Panc1 (cell line): ENCODE measurements at regions not wholly inside any gene's neighbourhood (a gene's known extent, or its start where the extent isn't known, plus 50 kb on each side); places are given as distances from the start of the nearest gene placed in this dataset.

ENCODE experiments used
- ATAC-seq: fragments of 200-7000 bp; cut with Tn5 transposase; 2 replicates; pipeline ENCODE4 v1.9.1; 2020; ENCODE audit warnings: mild to moderate bottlenecking, moderate library complexity
- BruUV-seq: library from RNA; stranded (reverse); fragments of 400-500 nt; replicated peaks from 2 replicates; lab custom pipeline; 2021; lab: Mats Ljungman, UMichigan
- CTCF ChIA-PET: fragments of 300-600 bp; sonication (Branson Sonifier 250); formaldehyde crosslinking; loops from one replicate; lab custom pipeline; 2022; ENCODE audit warnings: antibody characterized with exemption; lab: Charles Lee
- POLR2A ChIA-PET: fragments of 300-600 bp; sonication (Branson Sonifier 250); formaldehyde crosslinking; loops from one replicate; lab custom pipeline; 2022; ENCODE audit warnings: antibody characterized with exemption; lab: Charles Lee
- DNase-seq: peaks from one replicate; pipeline ENCODE4 v3.0.0-alpha.2; 2010; ENCODE audit warnings: low read depth, low spot score
- H3K27ac ChIP-seq: 2 replicates; pipeline ENCODE4 v1.5.1; 2011; ENCODE audit warnings: mild to moderate bottlenecking, low read length, inconsistent platforms
- H3K27me3 ChIP-seq: fragments of 200-500 bp; sonication (Bioruptor generic); 2 replicates; pipeline ENCODE4 v1.6.0; 2014; ENCODE audit warnings: low read length, inconsistent platforms; ENCODE audit not compliant: control insufficient read depth, insufficient read depth
- H3K36me3 ChIP-seq: fragments of 200-500 bp; sonication (Bioruptor generic); 2 replicates; pipeline ENCODE4 v1.5.1; 2014; ENCODE audit warnings: inconsistent platforms, mild to moderate bottlenecking, low read length, moderate library complexity; ENCODE audit not compliant: control insufficient read depth, insufficient read depth
- H3K4me1 ChIP-seq: 2 replicates; pipeline ENCODE4 v1.5.1; 2011; ENCODE audit warnings: inconsistent platforms, mild to moderate bottlenecking, low read length, moderate library complexity; ENCODE audit not compliant: control insufficient read depth, insufficient read depth
- H3K4me3 ChIP-seq, 2 experiments: 2 replicates each; pipeline ENCODE4 v1.5.1; 2011 to 2012; ENCODE audit warnings: low read depth in 2 of 2, low read length in 2 of 2, mild to moderate bottlenecking in 2 of 2, inconsistent platforms in 1 of 2, moderate library complexity in 1 of 2
- H3K9me3 ChIP-seq: fragments of 200-500 bp; sonication (Bioruptor generic); 2 replicates; pipeline ENCODE4 v1.5.1; 2014; ENCODE audit warnings: low read depth, mild to moderate bottlenecking, inconsistent platforms, low read length, moderate library complexity; ENCODE audit not compliant: control insufficient read depth, insufficient read depth
- CTCF ChIP-seq: fragments of 450-650 bp; IDR thresholded peaks from 2 replicates; pipeline ENCODE4 v1.5.1; 2017; ENCODE audit warnings: mild to moderate bottlenecking
- POLR2AphosphoS5 ChIP-seq: IDR thresholded peaks from 2 replicates; pipeline ENCODE4 v1.6.1; 2012; ENCODE audit warnings: mild to moderate bottlenecking, low read depth, low read length, moderate library complexity
- REST ChIP-seq, 2 experiments: IDR thresholded peaks; 2 replicates each; pipeline ENCODE4 v1.6.1; 2011 to 2012; ENCODE audit warnings: low read depth in 2 of 2, control low read depth in 1 of 2, low read length in 1 of 2, mild to moderate bottlenecking in 1 of 2, moderate library complexity in 1 of 2; ENCODE audit not compliant: insufficient read depth in 1 of 2
- SIN3A ChIP-seq: IDR thresholded peaks from 2 replicates; pipeline ENCODE4 v1.6.1; 2012; ENCODE audit warnings: low read depth, mild to moderate bottlenecking, low read length, moderate library complexity, borderline replicate concordance; ENCODE audit not compliant: insufficient read depth
- TCF7L2 ChIP-seq: IDR thresholded peaks from 2 replicates; pipeline ENCODE4 v1.6.1; 2011; ENCODE audit warnings: mild to moderate bottlenecking, low read depth, low read length, inconsistent platforms
- in situ Hi-C: cut with HindIII; loops from 2 replicates; pipeline ENCODE4 v1.10.0; 2016; ENCODE audit warnings: low sequenced_read_pairs, low pct_unique_long_range_greater_than_20kb
- intact Hi-C: fragments of 100-400 bp; cut with micrococcal nuclease; formaldehyde crosslinking; loops from one replicate; pipeline ENCODE4 v1.10.0; 2022; ENCODE audit not compliant: unreplicated experiment

GRCh38 chr5:121199216-121199999, 652.3 kb upstream of the FTMT start:
- H3K4me3 ChIP-seq: peak overlapping the region in 1 of 2 experiments; percentile 14; a peak in 1 of 4 replicates
- H3K27me3 ChIP-seq: no peaks in the 10 kb centered on the region
- ChIA-PET CTCF (no interaction called here), POLR2A (no interaction called here)
- no peak for TF ChIP-seq CTCF
- TF ChIP-seq REST (IDR thresholded peaks at IDR 0.05; ENCODE audit: insufficient read depth in 1 of 2, low read depth in 2 of 2, low read length in 1 of 2): no peak
- TF ChIP-seq TCF7L2: no peak
- no peak for TF ChIP-seq SIN3A
- no peak for TF ChIP-seq POLR2AphosphoS5
- BruUV-seq: no TSS peak
- no peaks in the 10 kb centered on the region for H3K4me1 ChIP-seq
- intact Hi-C loops: no loop called here
- ATAC-seq (no peak), DNase-seq (no peak)
- H3K36me3 ChIP-seq: no peaks in the 10 kb centered on the region
- H3K9me3 ChIP-seq: no peaks in the 10 kb centered on the region
- H3K27ac ChIP-seq: no peak overlapping the region
- in situ Hi-C loops: no loop called here

GRCh38 chr5:121218086-121218485, 633.6 kb upstream of the FTMT start:
- ChIA-PET POLR2A (no interaction called here), CTCF (no interaction called here)

More at GRCh38 chr5:121218086-121218485, 633.6 kb upstream of the FTMT start:
- Histone ChIP-seq H3K27me3 (no peaks in the 10 kb centered on the region), H3K36me3 (no peaks in the 10 kb centered on the region), H3K4me3 (no peak overlapping the region), H3K9me3 (no peaks in the 10 kb centered on the region), H3K4me1 (no peaks in the 10 kb centered on the region), H3K27ac (no peak overlapping the region)
- BruUV-seq: no TSS peak
- in situ Hi-C loops: no loop called here
- DNase-seq: no peak
- no peak for TF ChIP-seq REST (IDR thresholded peaks at IDR 0.05; ENCODE audit: insufficient read depth in 1 of 2, low read depth in 2 of 2, low read length in 1 of 2)
- TF ChIP-seq SIN3A: no peak
- TF ChIP-seq TCF7L2: no peak
- TF ChIP-seq POLR2AphosphoS5: no peak
- TF ChIP-seq CTCF: no peak
- intact Hi-C loops: loop anchor here (10.0 kb wide), 1 partner anchor 107 kb away; no protein-coding TSS in a partner anchor
- ATAC-seq: no peak
